22Rv1 (cell line): ENCODE measurements at regions not wholly inside any gene's neighbourhood (a gene's known extent, or its start where the extent isn't known, plus 50 kb on each side); places are given as distances from the start of the nearest gene placed in this dataset.

ENCODE experiments used
- CTCF ChIP-seq: fragments of 450-650 bp; IDR thresholded peaks from 2 replicates; pipeline ENCODE4 v1.5.1; 2017; ENCODE audit warnings: mild to moderate bottlenecking
- ZFX ChIP-seq: fragments of 450-650 bp; IDR thresholded peaks from 2 replicates; pipeline ENCODE4 v1.6.1; 2017; ENCODE audit warnings: antibody characterized with exemption, borderline replicate concordance

GRCh38 chr18:78603102-78603983 lies 376.3 kb upstream of the SALL3 start:
- TF ChIP-seq CTCF (no peak), ZFX (no peak)
